GM12878 (cell line): ENCODE measurements at regions not wholly inside any gene's neighbourhood (a gene's known extent, or its start where the extent isn't known, plus 50 kb on each side); places are given as distances from the start of the nearest gene placed in this dataset.

Experiments
- ATAC-seq: fragments of 200-7000 bp; cut with Tn5 transposase; 3 replicates; pipeline ENCODE4 v1.9.1; 2020; ENCODE audit warnings: mild to moderate bottlenecking, moderate library complexity
- BruUV-seq: library from RNA; stranded (reverse); fragments of 400-500 nt; replicated peaks from 2 replicates; lab custom pipeline; 2021; lab: Mats Ljungman, UMichigan
- CTCF ChIA-PET: fragments of 300-600 bp; sonication (Branson Sonifier 250); formaldehyde crosslinking; extraction: SDS; loops from one replicate; lab custom pipeline; 2021; ENCODE audit warnings: inconsistent platforms; lab: Yijun Ruan, JAX
- POLR2A ChIA-PET: fragments of 350-600 bp; formaldehyde crosslinking; extraction: SDS; loops from one replicate; lab custom pipeline; 2021; ENCODE audit warnings: inconsistent platforms; lab: Charles Lee
- RAD21 ChIA-PET: fragments of 300-600 bp; sonication (Branson Sonifier 250); formaldehyde crosslinking; loops from one replicate; lab custom pipeline; 2023; ENCODE audit warnings: antibody characterized with exemption; ENCODE audit not compliant: unreplicated experiment; lab: Charles Lee
- SMC1A ChIA-PET: fragments of 300-600 bp; sonication (Branson Sonifier 250); formaldehyde crosslinking; loops from one replicate; lab custom pipeline; 2023; ENCODE audit not compliant: unreplicated experiment, uncharacterized antibody; lab: Charles Lee
- DNase-seq: peaks from one replicate; pipeline ENCODE4 v3.0.0-alpha.2; 2011; ENCODE audit warnings: low read depth, low spot score
- FAIRE-seq: peaks from 3 replicates; lab custom pipeline; 2011; peaks lifted over from hg19 to GRCh38; lab: Jason Lieb, UNC
- H2AFZ ChIP-seq: 2 replicates; pipeline ENCODE4 v1.6.0; 2011; ENCODE audit warnings: low read depth, low read length, control low read depth; ENCODE audit not compliant: control insufficient read depth
- H3K27ac ChIP-seq: 2 replicates; pipeline ENCODE4 v1.5.1; 2011; ENCODE audit warnings: control low read depth; ENCODE audit not compliant: control insufficient read depth, insufficient read depth
- H3K27me3 ChIP-seq, 2 experiments: replicated peaks in 1 of 2; 2 replicates each; pipeline versions ENCODE4 v1.6.0 to v1.6.1; 2011; ENCODE audit warnings: low read length in 1 of 2; ENCODE audit not compliant: control insufficient read depth in 2 of 2, insufficient read depth in 2 of 2
- H3K36me3 ChIP-seq, 2 experiments: 2 replicates each; pipeline ENCODE4 v1.5.1; 2011; ENCODE audit warnings: low read length in 1 of 2; ENCODE audit not compliant: control insufficient read depth in 2 of 2, insufficient read depth in 2 of 2
- H3K4me1 ChIP-seq: 2 replicates; pipeline ENCODE4 v1.6.1; 2011; ENCODE audit warnings: mild to moderate bottlenecking, low read length, moderate library complexity, mixed read lengths; ENCODE audit not compliant: control insufficient read depth, insufficient read depth
- H3K4me2 ChIP-seq: 2 replicates; pipeline ENCODE4 v1.6.0; 2011; ENCODE audit warnings: control low read depth; ENCODE audit not compliant: control insufficient read depth, insufficient read depth
- H3K4me3 ChIP-seq: fragments of 200-600 bp; sonication (generic); 2 replicates; pipeline ENCODE4 v1.5.1; 2016
- H3K79me2 ChIP-seq: 2 replicates; pipeline ENCODE4 v1.6.0; 2011; ENCODE audit warnings: low read length; ENCODE audit not compliant: control insufficient read depth, insufficient read depth
- H3K9ac ChIP-seq: 2 replicates; pipeline ENCODE4 v1.8.0; 2011; ENCODE audit warnings: low read length, control low read depth, mixed read lengths; ENCODE audit not compliant: control insufficient read depth, insufficient read depth
- H3K9me3 ChIP-seq: replicated peaks from 3 replicates; pipeline ENCODE4 v1.5.1; 2011; ENCODE audit warnings: mild to moderate bottlenecking, low read length; ENCODE audit not compliant: control insufficient read depth, insufficient read depth
- H4K20me1 ChIP-seq: 2 replicates; pipeline ENCODE4 v1.6.0; 2011; ENCODE audit not compliant: control insufficient read depth, insufficient read depth
- CBX3 ChIP-seq: fragments of 200-600 bp; sonication (generic); IDR thresholded peaks from 2 replicates; pipeline ENCODE4 v1.6.1; 2016; ENCODE audit warnings: low read depth, borderline replicate concordance
- CBX5 ChIP-seq: sonication (generic); IDR thresholded peaks from 2 replicates; pipeline ENCODE4 v1.6.1; 2016; ENCODE audit warnings: low read depth, moderate library complexity, mild to moderate bottlenecking, inconsistent platforms
- JUNB ChIP-seq: IDR thresholded peaks from 2 replicates; pipeline ENCODE4 v1.6.1; 2016; ENCODE audit warnings: antibody characterized with exemption, mild to moderate bottlenecking
- NR2C1 ChIP-seq: fragments of 450-650 bp; IDR thresholded peaks from 2 replicates; pipeline ENCODE4 v1.6.1; 2017; ENCODE audit warnings: antibody characterized with exemption, mild to moderate bottlenecking, moderate library complexity
- SMAD5 ChIP-seq: IDR thresholded peaks from 2 replicates; pipeline ENCODE4 v1.6.1; 2016; ENCODE audit warnings: antibody characterized with exemption, low read depth
- TBL1XR1 ChIP-seq: IDR thresholded peaks from 2 replicates; pipeline ENCODE4 v1.6.1; 2012; ENCODE audit warnings: low read depth, low read length, improper control_type of control experiment
- WRNIP1 ChIP-seq: IDR thresholded peaks from 2 replicates; pipeline ENCODE4 v1.6.1; 2011; ENCODE audit warnings: low read depth, low read length, improper control_type of control experiment, borderline replicate concordance
- WGBS: methylation state at CpG from one replicate; pipeline ENCODE4 v1.1.6; 2016; ENCODE audit warnings: low lambda C conversion rate; ENCODE audit not compliant: insufficient replicate concordance, insufficient coverage; ENCODE audit errors: missing lambda C conversion rate; 5-methylcytosine and 5-hydroxymethylcytosine counted together
- in situ Hi-C: fragments of 300-500 bp; cut with MboI; formaldehyde crosslinking; loops from 9 replicates; pipeline ENCODE4 v1.14.3; 2018; ENCODE audit warnings: mixed read lengths
- intact Hi-C: fragments of 100-400 bp; cut with micrococcal nuclease; formaldehyde crosslinking; loops from one replicate; pipeline ENCODE4 v1.14.2; 2022; ENCODE audit not compliant: unreplicated experiment
- TF ChIP-seq, protein P1 (sequence below): IDR thresholded peaks from 2 replicates; pipeline ENCODE4 v1.6.1; 2012; ENCODE audit warnings: low read depth, low read length, improper control_type of control experiment
- TF ChIP-seq, protein P2 (sequence below): fragments of 450-650 bp; IDR thresholded peaks from 2 replicates; pipeline ENCODE4 v1.6.1; 2017; ENCODE audit warnings: mild to moderate bottlenecking, low read depth, inconsistent platforms; ENCODE audit not compliant: poor library complexity, severe bottlenecking
- TF ChIP-seq, protein P3 (sequence below): IDR thresholded peaks from 2 replicates; pipeline ENCODE4 v1.6.1; 2012; ENCODE audit warnings: mild to moderate bottlenecking, low read depth, low read length

DNA sequence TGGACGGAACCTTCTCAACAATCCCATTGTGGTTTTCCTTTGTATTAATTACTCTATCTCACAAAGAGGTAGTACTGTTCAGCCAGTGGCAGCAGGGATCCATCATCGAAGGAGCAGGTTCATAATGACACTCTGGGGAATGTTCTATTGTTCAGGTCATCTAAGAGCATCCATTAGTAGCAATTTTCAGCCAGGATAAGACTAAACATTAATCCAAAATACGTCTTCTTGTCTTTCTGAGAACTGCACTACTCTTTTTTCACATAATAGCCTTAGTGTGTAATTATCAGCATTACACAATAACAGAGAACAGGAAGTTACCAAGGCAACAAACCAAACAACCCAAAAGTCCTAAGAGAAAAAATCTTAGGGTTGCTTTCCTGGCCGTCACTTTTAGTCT lies 259.5 kb upstream of the VWC2 start:
- ChIA-PET RAD21 (no interaction called here), CTCF (no interaction called here), POLR2A (no interaction called here), SMC1A (no interaction called here)
- TF ChIP-seq WRNIP1: no peak
- TF ChIP-seq, protein P1, sequence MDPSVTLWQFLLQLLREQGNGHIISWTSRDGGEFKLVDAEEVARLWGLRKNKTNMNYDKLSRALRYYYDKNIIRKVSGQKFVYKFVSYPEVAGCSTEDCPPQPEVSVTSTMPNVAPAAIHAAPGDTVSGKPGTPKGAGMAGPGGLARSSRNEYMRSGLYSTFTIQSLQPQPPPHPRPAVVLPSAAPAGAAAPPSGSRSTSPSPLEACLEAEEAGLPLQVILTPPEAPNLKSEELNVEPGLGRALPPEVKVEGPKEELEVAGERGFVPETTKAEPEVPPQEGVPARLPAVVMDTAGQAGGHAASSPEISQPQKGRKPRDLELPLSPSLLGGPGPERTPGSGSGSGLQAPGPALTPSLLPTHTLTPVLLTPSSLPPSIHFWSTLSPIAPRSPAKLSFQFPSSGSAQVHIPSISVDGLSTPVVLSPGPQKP: no peak
- no peak for TF ChIP-seq CBX3
- TF ChIP-seq JUNB: no peak
- no peak for TF ChIP-seq SMAD5
- TF ChIP-seq CBX5: no peak
- no peaks in the 10 kb centered on the region for H4K20me1 ChIP-seq
- no peak for DNase-seq
- no TSS peak for BruUV-seq
- in situ Hi-C loops (no loop called here), intact Hi-C loops (no loop called here)
- H2AFZ ChIP-seq: no peak overlapping the region
- H3K27me3 ChIP-seq: no peaks in the 10 kb centered on the region
- no peaks in the 10 kb centered on the region for H3K36me3 ChIP-seq
- WGBS: 2% methylated on average over 4 of the region's 4 CpGs
- H3K4me2 ChIP-seq: no peak overlapping the region
- H3K4me3 ChIP-seq: no peak overlapping the region
- H3K27ac ChIP-seq: no peak overlapping the region
- FAIRE-seq: no peak
- no peaks in the 10 kb centered on the region for H3K4me1 ChIP-seq
- no peak for ATAC-seq
- H3K9me3 ChIP-seq: no peaks in the 10 kb centered on the region
- no peak overlapping the region for H3K9ac ChIP-seq
- H3K79me2 ChIP-seq: no peaks in the 10 kb centered on the region

DNA sequence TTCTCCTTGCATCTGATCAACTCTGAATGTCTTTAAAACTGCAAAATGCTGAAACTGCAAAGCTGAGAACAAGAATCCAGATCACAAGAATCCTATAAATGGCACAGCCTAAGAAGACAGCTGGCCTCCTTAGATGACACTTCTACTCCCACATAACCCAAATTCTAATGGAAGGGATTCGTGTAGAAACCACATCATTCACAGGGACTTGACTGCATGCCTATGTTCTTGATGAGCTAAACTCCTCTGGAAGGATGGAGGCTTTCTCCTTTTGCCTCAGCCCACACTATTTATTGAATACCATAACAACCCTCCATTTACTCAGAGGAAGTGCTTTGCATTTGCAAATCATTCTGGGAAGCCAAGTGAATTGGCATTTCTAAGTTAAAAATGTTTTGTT lies 252.5 kb upstream of the VWC2 start:
- ChIA-PET POLR2A (no interaction called here), RAD21 (no interaction called here), SMC1A (interaction anchor here (0.6 kb wide), 1 partner anchor 22 kb away, joined by 3 read pairs; no protein-coding TSS in a partner anchor), CTCF (no interaction called here)
- H3K4me2 ChIP-seq: no peak overlapping the region
- no peaks in the 10 kb centered on the region for H3K4me1 ChIP-seq
- no peaks in the 10 kb centered on the region for H3K9me3 ChIP-seq
- BruUV-seq: no TSS peak
- no peak overlapping the region for H3K27ac ChIP-seq
- no peaks in the 10 kb centered on the region; a peak in 1 of 4 replicates for H3K27me3 ChIP-seq
- ATAC-seq (no peak), DNase-seq (no peak), FAIRE-seq (no peak)
- H3K9ac ChIP-seq: no peak overlapping the region
- no peaks in the 10 kb centered on the region for H4K20me1 ChIP-seq
- no peaks in the 10 kb centered on the region for H3K36me3 ChIP-seq
- in situ Hi-C loops (no loop called here), intact Hi-C loops (no loop called here)
- no peaks in the 10 kb centered on the region for H3K79me2 ChIP-seq
- no peak overlapping the region for H2AFZ ChIP-seq
- 0% methylated on average over 1 of the region's 1 CpG for WGBS
- H3K4me3 ChIP-seq: no peak overlapping the region
- TF ChIP-seq NR2C1 (no peak), TBL1XR1 (no peak)
- TF ChIP-seq, protein P2, sequence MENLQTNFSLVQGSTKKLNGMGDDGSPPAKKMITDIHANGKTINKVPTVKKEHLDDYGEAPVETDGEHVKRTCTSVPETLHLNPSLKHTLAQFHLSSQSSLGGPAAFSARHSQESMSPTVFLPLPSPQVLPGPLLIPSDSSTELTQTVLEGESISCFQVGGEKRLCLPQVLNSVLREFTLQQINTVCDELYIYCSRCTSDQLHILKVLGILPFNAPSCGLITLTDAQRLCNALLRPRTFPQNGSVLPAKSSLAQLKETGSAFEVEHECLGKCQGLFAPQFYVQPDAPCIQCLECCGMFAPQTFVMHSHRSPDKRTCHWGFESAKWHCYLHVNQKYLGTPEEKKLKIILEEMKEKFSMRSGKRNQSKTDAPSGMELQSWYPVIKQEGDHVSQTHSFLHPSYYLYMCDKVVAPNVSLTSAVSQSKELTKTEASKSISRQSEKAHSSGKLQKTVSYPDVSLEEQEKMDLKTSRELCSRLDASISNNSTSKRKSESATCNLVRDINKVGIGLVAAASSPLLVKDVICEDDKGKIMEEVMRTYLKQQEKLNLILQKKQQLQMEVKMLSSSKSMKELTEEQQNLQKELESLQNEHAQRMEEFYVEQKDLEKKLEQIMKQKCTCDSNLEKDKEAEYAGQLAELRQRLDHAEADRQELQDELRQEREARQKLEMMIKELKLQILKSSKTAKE: no peak
- TF ChIP-seq, protein P3, sequence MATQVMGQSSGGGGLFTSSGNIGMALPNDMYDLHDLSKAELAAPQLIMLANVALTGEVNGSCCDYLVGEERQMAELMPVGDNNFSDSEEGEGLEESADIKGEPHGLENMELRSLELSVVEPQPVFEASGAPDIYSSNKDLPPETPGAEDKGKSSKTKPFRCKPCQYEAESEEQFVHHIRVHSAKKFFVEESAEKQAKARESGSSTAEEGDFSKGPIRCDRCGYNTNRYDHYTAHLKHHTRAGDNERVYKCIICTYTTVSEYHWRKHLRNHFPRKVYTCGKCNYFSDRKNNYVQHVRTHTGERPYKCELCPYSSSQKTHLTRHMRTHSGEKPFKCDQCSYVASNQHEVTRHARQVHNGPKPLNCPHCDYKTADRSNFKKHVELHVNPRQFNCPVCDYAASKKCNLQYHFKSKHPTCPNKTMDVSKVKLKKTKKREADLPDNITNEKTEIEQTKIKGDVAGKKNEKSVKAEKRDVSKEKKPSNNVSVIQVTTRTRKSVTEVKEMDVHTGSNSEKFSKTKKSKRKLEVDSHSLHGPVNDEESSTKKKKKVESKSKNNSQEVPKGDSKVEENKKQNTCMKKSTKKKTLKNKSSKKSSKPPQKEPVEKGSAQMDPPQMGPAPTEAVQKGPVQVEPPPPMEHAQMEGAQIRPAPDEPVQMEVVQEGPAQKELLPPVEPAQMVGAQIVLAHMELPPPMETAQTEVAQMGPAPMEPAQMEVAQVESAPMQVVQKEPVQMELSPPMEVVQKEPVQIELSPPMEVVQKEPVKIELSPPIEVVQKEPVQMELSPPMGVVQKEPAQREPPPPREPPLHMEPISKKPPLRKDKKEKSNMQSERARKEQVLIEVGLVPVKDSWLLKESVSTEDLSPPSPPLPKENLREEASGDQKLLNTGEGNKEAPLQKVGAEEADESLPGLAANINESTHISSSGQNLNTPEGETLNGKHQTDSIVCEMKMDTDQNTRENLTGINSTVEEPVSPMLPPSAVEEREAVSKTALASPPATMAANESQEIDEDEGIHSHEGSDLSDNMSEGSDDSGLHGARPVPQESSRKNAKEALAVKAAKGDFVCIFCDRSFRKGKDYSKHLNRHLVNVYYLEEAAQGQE: no peak
